ENCODE measurements at regions not wholly inside any gene's neighbourhood (a gene's known extent, or its start where the extent isn't known, plus 50 kb on each side); places are given as distances from the start of the nearest gene placed in this dataset.

GRCh38 chr15:75143738-75144334, 57.8 kb upstream of the C15orf39 start:
- TF ChIP-seq, protein P1, sequence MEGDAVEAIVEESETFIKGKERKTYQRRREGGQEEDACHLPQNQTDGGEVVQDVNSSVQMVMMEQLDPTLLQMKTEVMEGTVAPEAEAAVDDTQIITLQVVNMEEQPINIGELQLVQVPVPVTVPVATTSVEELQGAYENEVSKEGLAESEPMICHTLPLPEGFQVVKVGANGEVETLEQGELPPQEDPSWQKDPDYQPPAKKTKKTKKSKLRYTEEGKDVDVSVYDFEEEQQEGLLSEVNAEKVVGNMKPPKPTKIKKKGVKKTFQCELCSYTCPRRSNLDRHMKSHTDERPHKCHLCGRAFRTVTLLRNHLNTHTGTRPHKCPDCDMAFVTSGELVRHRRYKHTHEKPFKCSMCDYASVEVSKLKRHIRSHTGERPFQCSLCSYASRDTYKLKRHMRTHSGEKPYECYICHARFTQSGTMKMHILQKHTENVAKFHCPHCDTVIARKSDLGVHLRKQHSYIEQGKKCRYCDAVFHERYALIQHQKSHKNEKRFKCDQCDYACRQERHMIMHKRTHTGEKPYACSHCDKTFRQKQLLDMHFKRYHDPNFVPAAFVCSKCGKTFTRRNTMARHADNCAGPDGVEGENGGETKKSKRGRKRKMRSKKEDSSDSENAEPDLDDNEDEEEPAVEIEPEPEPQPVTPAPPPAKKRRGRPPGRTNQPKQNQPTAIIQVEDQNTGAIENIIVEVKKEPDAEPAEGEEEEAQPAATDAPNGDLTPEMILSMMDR (IDR thresholded peaks at IDR 0.05) = no peak
- no peak for TF ChIP-seq POLR2A (IDR thresholded peaks at IDR 0.05)

All from lower leg skin (tissue), 3 donors.